Stimulated activated naive CD8-positive, alpha-beta T cell treated with anti-CD3 and anti-CD28 coated beads, Interleukin-15, amount 100 ng/mL, for 72 hours (primary cell): ENCODE measurements at regions not wholly inside any gene's neighbourhood (a gene's known extent, or its start where the extent isn't known, plus 50 kb on each side); places are given as distances from the start of the nearest gene placed in this dataset.

Experiments used
- ATAC-seq: fragments of 150-1000 bp; cut with Tn5 transposase; 2 replicates; pipeline ENCODE4 v1.10.0; 2021; ENCODE audit warnings: mild to moderate bottlenecking, moderate library complexity
- DNase-seq, 2 donors: peaks; one replicate each; pipeline ENCODE4 v3.0.0; 2021 to 2022
- H3K27ac Mint-ChIP-seq, 2 donors: one replicate each; pipeline ENCODE4 v1.8.0; 2022; ENCODE audit warnings: mild to moderate bottlenecking in 2 of 2, mixed read lengths in 2 of 2, moderate library complexity in 2 of 2
- H3K27me3 Mint-ChIP-seq: one replicate; pipeline ENCODE4 v1.8.0; 2022; ENCODE audit warnings: mixed read lengths
- H3K4me1 Mint-ChIP-seq: one replicate; pipeline ENCODE4 v1.8.0; 2022; ENCODE audit warnings: mild to moderate bottlenecking, mixed read lengths
- H3K4me3 Mint-ChIP-seq, 2 donors: one replicate each; pipeline ENCODE4 v1.8.0; 2022; ENCODE audit warnings: mild to moderate bottlenecking in 2 of 2, mixed read lengths in 2 of 2, moderate library complexity in 1 of 2
- H3K9me3 Mint-ChIP-seq, 2 donors: one replicate each; pipeline ENCODE4 v1.8.0; 2022; ENCODE audit warnings: mixed read lengths in 2 of 2

DNA sequence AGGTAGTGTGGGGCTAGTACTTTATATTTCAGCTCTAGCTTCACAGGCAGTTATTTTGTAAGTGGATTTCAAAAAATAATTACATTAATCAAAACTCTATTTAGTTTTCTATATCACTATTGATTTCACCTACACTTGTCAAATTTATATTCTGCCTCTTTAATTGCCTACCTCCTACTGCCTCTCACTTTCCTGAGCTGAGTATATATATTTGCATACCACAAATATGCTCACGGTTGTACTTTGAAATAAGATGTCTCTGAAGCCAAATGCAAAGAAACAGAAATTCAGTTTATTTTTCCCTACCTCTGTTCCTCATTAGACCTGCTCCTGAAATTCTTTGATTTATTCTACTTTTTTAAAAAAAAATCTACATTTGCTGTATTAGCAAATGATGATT is 309.3 kb upstream of the TGFBR2 start:
- Mint-ChIP-seq H3K4me3 (no peak overlapping the region), H3K4me1 (peaks cover 7% of the 10 kb centered on the region), H3K27me3 (no peaks in the 10 kb centered on the region), H3K27ac (no peak overlapping the region), H3K9me3 (no peaks in the 10 kb centered on the region)
- ATAC-seq = peak; percentile 46
- DNase-seq = no peak

DNA sequence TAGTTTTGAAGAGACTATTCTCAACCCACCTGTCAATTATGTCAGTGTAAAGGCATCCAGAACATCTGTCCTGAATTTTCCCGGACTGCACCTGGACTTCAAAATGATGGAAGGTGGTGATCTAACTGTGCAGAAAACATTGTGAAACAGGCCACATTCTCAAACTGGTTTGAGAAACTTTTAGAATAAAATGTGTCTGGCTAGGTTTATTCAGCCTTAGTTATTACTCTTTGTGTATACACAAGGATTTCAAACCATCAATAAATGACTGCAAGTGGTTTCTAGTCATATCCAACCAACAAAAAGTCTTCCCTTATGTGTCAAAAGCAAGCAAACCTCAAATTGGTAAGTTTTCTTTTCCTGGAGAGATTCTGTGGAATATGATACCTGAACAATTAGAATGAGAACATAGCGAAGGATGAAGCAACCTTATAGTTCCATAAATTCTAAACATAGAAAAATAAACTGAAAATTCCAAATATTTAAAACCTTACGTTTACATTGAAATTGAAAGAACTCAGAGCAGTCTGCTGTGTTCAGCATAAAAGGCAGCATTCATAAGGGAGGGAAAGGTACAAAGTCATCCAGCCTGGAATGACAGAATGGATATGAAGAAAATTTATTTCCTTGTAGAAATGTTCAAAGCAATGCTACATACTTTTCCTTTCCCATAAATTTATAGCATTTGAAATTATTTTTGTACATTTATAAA is 306.6 kb upstream of the TGFBR2 start:
- Mint-ChIP-seq H3K27ac (no peak overlapping the region), H3K4me1 (peaks cover 9% of the 10 kb centered on the region), H3K4me3 (no peak overlapping the region), H3K9me3 (peaks cover 4 to 6% of the 10 kb centered on the region in 2 donors), H3K27me3 (no peaks in the 10 kb centered on the region)
- DNase-seq (no peak), ATAC-seq (no peak)

DNA sequence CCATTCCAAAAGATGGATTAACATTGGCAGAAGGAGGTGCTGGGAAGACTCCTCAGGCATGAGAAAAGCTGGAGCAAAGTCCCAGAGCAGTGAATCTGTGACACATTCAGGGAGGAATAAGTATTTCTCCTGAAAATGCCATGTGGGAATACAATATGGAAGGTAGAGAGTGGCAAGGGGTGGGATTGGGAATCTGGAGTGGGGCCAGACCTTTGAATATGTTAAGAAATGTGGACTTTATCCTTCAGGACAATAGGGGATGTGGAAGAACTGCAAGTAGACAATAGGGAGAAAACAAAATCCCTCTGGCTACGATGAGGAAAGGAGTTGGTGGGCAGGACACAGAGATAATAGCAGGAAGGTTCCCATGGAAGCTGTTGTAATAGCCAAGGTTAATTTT is 305.6 kb upstream of the TGFBR2 start:
- H3K27me3 Mint-ChIP-seq = no peaks in the 10 kb centered on the region
- peaks cover 9% of the 10 kb centered on the region for H3K4me1 Mint-ChIP-seq
- H3K9me3 Mint-ChIP-seq = peaks cover 9 to 13% of the 10 kb centered on the region in 2 donors
- H3K27ac Mint-ChIP-seq = no peak overlapping the region
- DNase-seq (no peak), ATAC-seq (no peak)
- H3K4me3 Mint-ChIP-seq = no peak overlapping the region

DNA sequence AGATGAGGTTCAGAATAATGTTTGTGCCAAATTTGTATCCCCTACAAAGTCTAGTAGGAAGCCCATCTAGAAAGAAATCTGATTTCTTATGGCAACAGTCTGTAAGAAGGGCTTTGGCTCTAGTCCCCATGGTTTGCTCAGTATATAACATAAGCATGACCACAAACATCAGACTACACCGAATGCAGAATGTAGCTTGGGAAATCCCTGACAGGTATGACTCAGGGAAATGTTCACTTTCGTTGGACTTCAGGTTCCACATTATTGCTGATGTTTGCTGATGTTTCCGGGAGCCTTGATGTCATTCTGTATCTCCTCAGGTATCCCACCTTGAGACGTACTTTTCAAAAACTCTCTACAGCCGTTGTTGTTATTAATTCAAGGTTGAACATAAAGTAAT is 304.4 kb upstream of the TGFBR2 start:
- H3K4me3 Mint-ChIP-seq = no peak overlapping the region
- H3K9me3 Mint-ChIP-seq = peaks cover 19 to 25% of the 10 kb centered on the region in 2 donors
- peak in 1 of 2 donors; percentile 20 for DNase-seq
- peak; percentile 98 for ATAC-seq
- H3K4me1 Mint-ChIP-seq = peaks cover 9% of the 10 kb centered on the region
- H3K27ac Mint-ChIP-seq = no peak overlapping the region
- H3K27me3 Mint-ChIP-seq = no peaks in the 10 kb centered on the region

DNA sequence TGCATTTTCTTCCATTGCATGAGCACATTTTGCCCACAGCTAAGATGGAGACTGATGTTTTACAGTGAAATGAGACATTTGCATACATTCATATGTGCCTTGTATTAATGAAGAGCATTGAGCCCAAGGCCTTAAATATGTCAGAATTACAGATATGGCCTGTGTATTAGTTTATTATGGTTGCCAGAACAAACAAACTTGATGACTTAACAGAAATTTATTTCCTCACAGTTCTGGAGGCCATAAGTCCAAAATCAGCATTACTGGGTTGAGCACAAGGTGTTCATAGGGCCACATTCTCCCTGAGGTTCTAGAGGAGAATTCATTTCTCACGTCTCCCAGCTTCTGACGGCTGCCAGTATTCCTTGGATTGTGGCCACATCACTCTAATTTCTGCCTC is 302.6 kb upstream of the TGFBR2 start:
- Mint-ChIP-seq H3K9me3 (peaks cover 19 to 26% of the 10 kb centered on the region in 2 donors), H3K27me3 (no peaks in the 10 kb centered on the region), H3K4me3 (no peak overlapping the region), H3K4me1 (peaks cover 9% of the 10 kb centered on the region), H3K27ac (no peak overlapping the region)
- ATAC-seq (no peak), DNase-seq (no peak)

DNA sequence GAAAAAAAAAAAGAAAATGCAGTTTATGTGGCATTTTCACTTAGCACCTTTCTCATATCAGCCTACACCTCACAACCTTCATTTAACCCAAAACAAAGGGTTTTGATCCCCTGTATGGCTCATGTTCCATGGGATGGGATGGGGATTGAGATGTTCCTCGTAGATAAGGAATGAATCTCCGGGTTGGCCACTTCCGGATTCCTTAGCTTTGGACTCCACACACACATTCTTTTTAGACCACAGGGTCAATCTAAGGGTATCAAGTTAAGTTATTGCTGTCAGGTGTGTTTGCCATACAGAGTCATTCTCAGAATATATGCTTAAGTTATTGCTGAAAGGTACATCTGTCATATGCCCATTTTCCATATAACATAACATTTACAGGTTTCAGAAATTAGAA is 301.4 kb upstream of the TGFBR2 start:
- DNase-seq (no peak), ATAC-seq (no peak)
- Mint-ChIP-seq H3K4me1 (peaks cover 9% of the 10 kb centered on the region), H3K9me3 (peaks cover 19 to 26% of the 10 kb centered on the region in 2 donors), H3K4me3 (no peak overlapping the region), H3K27me3 (no peaks in the 10 kb centered on the region), H3K27ac (no peak overlapping the region)

DNA sequence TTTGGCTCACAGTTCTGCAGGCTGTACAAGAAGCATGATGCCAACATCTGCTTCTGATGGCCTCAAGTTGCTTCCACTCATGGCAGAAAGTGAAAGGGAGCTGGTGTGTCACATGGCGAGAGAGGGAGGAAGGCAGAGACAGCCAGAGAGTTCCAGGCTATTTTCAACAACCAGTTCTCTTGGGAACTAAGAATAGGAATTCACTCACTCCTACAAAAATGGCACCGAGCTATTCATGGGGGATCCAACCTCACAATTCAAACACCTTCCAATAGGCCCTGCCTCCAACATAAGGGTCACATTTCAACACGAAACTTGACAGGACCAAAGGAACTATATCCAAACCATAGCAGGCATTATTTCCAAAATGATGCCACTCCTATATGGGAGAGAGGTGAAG is 299.5 kb upstream of the TGFBR2 start:
- Mint-ChIP-seq H3K4me3 (no peak overlapping the region), H3K9me3 (peaks cover 19 to 26% of the 10 kb centered on the region in 2 donors), H3K4me1 (peaks cover 4% of the 10 kb centered on the region), H3K27me3 (no peaks in the 10 kb centered on the region), H3K27ac (no peak overlapping the region)
- DNase-seq (no peak), ATAC-seq (no peak)

DNA sequence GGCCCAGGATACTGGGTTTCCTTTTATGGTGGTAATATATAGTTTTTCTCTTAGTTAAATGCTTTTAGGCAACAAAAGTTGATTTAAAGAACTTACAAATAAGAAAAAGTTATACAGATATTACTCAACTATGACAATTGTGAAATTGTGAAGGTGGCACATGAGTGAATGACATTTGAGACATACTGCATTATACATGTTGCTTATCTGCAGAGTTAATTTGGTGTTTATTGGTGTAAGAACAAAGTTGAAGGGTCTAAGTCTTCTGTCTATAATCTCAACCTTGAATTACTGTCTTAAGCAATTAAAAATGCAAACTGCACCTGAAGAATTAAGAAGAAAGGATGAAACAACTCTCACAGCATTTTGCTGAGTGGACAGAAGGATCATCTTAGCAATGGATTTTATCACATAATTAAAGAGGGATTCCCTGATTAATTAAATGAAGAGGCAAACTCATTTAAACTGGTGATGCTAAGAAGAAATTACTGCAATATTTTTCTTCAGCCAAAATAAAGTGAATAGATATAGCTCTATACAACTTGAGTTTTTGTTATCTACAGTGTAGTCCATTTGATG is 298.9 kb upstream of the TGFBR2 start:
- Mint-ChIP-seq H3K27ac (no peak overlapping the region), H3K4me3 (no peak overlapping the region), H3K9me3 (peaks cover 19 to 26% of the 10 kb centered on the region in 2 donors), H3K27me3 (no peaks in the 10 kb centered on the region), H3K4me1 (no peaks in the 10 kb centered on the region)
- ATAC-seq (no peak), DNase-seq (no peak)

DNA sequence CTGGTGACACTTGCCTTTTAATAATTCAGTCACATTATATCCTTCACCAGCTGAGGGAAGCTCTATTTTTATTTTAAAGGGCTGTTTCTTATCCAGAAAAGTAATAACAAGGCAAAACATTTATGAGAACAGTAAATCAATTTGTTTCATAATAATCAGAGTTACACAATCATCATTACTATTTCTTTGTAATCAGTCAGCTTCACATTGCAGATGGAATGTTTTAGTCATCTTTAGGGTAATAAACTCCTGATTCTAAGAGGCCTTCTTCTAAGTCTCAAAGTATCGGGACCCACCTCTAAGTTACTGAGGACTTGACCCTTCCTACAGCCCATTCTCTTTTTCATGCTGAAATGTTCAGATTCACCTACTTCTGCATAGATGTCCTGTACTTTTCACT is 298.3 kb upstream of the TGFBR2 start:
- H3K4me3 Mint-ChIP-seq = no peak overlapping the region
- no peaks in the 10 kb centered on the region for H3K27me3 Mint-ChIP-seq
- no peak for DNase-seq
- H3K9me3 Mint-ChIP-seq = peaks cover 19 to 26% of the 10 kb centered on the region in 2 donors
- no peak for ATAC-seq
- no peaks in the 10 kb centered on the region for H3K4me1 Mint-ChIP-seq
- H3K27ac Mint-ChIP-seq = no peak overlapping the region

DNA sequence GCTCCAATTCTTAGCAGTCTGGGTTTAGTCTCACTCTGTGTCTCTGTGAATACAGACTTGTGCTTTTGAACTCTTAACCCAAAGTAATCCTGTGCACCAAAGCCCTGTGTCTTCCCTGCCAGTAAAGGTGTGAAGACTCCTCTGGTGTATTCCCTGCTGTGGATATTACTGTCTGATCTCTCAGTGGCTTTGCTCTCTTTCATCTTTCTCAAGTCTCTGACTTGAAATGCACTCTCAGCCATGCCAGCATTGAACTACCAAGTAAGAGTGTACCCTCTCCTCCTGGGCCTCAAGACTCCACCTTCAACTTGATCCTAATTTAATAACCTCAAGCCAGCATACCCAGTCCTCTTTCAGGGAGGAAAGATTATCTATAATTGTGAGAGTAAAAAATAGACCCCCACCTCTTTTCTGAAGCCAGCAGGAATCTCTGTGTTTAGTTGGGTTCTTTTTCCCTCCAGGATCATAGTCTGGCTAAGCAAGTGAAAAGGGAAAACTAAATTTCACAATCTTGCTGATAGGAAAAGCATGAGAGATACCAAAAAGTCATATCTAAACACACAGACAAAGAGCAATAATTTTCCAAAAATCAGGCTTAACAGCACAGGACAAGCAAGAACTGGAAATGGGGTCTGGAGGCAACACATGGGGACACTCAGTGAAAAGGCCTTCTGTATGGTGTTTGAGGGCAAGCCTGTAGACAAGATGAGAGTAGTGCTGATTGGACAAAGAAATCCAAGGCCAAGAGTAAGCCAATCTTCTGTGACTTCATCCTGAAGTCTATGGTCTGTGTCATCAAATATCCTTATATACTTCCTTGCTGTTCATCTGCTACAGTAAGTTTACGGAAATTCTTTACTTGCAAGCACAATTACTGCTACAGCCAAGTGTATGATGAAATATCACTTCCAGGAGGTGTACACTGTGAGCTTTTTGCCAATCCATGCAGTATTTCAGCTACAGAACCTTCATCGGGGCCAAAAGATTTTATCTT is 296.1 kb upstream of the TGFBR2 start:
- ATAC-seq (no peak), DNase-seq (no peak)
- H3K27ac Mint-ChIP-seq = no peak overlapping the region
- peaks cover 15 to 18% of the 10 kb centered on the region in 2 donors for H3K9me3 Mint-ChIP-seq
- no peak overlapping the region for H3K4me3 Mint-ChIP-seq
- H3K4me1 Mint-ChIP-seq = peaks cover 9% of the 10 kb centered on the region
- H3K27me3 Mint-ChIP-seq = no peaks in the 10 kb centered on the region

DNA sequence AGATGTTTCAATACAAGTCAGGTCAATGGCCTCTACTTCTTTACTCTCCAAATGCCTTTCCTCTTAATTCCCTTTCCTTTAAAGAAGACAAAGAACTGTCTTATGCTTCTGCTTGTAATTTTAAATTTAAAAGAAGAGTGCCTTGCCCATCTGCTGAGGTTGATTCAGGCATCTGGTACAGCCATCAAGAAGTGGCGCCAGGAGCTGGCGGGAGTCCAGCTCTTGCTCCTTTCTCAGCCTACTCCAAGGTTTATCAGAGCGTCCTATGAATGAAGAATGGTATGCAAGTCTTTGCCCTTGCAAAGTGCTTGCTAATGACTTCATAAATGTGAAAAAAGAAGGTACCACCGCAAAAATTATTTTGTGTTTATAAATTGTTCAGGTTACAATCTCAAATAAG is 294.6 kb upstream of the TGFBR2 start:
- DNase-seq = no peak
- Mint-ChIP-seq H3K4me1 (peaks cover 16% of the 10 kb centered on the region), H3K9me3 (peaks cover 2 to 3% of the 10 kb centered on the region in 2 donors), H3K27me3 (no peaks in the 10 kb centered on the region), H3K4me3 (no peak overlapping the region), H3K27ac (no peak overlapping the region)
- ATAC-seq = no peak

DNA sequence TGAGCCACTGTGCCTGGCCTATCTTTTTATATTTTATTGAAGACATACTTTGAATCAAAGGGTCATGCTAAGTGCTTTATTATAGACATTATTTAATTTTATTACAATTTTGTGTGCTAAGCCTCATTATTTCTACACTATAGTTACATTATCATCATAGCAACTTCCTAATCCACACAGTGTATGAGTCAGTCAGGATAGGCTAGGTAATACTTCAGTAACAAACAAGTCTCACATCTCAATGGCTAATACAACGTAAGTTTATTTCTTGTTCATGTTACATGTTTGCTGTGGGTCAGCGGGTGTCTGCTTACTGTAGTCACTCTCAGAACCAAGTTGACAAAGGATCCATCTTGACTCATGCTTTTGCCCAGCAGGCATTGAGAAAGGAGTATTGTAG is 292.6 kb upstream of the TGFBR2 start:
- Mint-ChIP-seq H3K9me3 (no peaks in the 10 kb centered on the region), H3K4me3 (no peak overlapping the region), H3K27ac (no peak overlapping the region), H3K4me1 (peaks cover 21% of the 10 kb centered on the region), H3K27me3 (no peaks in the 10 kb centered on the region)
- no peak for DNase-seq
- ATAC-seq = no peak

DNA sequence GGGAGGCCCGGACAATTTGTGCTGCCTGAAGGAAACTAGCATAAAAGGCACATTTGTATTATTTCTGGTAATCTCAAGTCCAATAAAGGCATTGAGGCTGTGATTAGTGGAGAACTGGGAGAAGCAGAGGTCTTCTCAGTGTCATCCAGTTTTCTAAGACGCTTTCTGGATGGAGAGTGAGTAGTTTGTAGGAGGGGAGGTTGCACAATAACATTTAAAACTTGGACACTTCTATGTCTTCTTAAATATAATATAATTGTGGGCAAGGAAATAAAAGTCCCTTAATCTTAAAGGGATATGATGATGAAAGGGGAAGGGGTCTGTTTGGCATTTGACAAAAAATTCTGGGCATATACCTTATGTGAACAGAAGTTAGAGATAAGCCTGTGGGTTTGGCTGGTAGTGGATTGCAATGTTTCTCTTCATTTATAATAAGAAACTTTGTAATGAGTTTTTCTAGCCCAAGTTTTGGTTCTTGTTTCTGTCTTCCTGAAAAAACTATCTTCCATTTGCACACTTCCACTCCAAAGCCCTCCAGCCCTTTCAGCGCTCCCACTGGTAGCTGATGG is 291.6 kb upstream of the TGFBR2 start:
- ATAC-seq = no peak
- Mint-ChIP-seq H3K27ac (no peak overlapping the region), H3K4me3 (no peak overlapping the region), H3K27me3 (no peaks in the 10 kb centered on the region), H3K4me1 (peaks cover 28% of the 10 kb centered on the region), H3K9me3 (peaks cover 0 to 4% of the 10 kb centered on the region in 2 donors)
- no peak for DNase-seq

DNA sequence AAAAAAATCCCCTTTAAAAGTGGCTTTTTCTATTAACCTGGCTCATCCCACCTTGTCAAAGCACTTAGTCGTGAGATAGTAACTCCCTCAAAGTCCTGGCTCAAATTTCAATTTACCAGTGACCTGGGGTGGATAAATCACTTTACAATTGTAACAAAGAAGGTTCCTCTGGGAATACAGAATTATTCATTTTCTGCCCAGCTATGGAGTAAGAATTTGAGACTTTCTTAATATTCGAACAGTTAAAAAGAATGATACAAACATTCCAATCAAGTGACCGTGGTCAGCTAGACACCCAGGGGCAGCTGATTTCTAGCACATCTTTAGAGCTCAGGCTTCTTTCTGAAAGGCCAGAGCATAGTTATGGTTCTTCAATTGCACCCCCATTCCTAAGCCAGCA is 291.0 kb upstream of the TGFBR2 start:
- no peak overlapping the region for H3K27ac Mint-ChIP-seq
- H3K4me1 Mint-ChIP-seq = peaks cover 34% of the 10 kb centered on the region
- H3K27me3 Mint-ChIP-seq = no peaks in the 10 kb centered on the region
- no peak for ATAC-seq
- peaks cover 0 to 9% of the 10 kb centered on the region in 2 donors for H3K9me3 Mint-ChIP-seq
- no peak for DNase-seq
- H3K4me3 Mint-ChIP-seq = no peak overlapping the region

DNA sequence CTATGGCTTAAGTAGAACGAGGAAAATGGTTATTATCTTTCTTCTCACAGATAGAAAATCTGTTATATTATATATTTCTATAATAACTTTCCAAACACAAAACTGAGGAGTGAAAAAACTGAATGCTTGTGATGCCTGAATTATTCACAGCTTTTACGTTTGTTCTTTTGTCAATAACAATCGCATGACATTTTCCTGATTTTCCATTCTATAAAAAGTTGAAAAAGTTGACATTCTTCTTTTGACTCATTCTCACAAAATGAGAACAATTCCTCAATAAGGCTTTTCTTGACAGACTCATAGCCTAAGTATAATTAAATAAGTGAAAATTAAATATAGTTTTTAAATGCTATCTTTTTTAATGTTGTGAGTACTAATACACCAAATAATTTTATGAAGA is 288.8 kb upstream of the TGFBR2 start:
- peaks cover 36% of the 10 kb centered on the region for H3K4me1 Mint-ChIP-seq
- H3K9me3 Mint-ChIP-seq = peaks cover 0 to 11% of the 10 kb centered on the region in 2 donors
- no peak overlapping the region for H3K27ac Mint-ChIP-seq
- ATAC-seq (no peak), DNase-seq (no peak)
- no peak overlapping the region for H3K4me3 Mint-ChIP-seq
- no peaks in the 10 kb centered on the region for H3K27me3 Mint-ChIP-seq
